ENCODE measurements at regions not wholly inside any gene's neighbourhood (a gene's known extent, or its start where the extent isn't known, plus 50 kb on each side); places are given as distances from the start of the nearest gene placed in this dataset.

- Mint-ChIP-seq H3K9me3 (no peaks in the 10 kb centered on the region), H3K4me1 (peaks cover 21% of the 10 kb centered on the region), H3K27ac (no peak overlapping the region), H3K4me3 (no peak overlapping the region), H3K27me3 (ENCODE audit: insufficient read depth, low read depth, poor library complexity) (no peaks in the 10 kb centered on the region), H3K36me3 (ENCODE audit: low read depth) (no peaks in the 10 kb centered on the region)
- Histone ChIP-seq H3K4me3 (no peak overlapping the region), H3K4me1 (ENCODE audit: insufficient read depth) (peaks cover 14% of the 10 kb centered on the region), H3K27me3 (ENCODE audit: insufficient read depth) (no peaks in the 10 kb centered on the region), H3K36me3 (ENCODE audit: insufficient read depth) (no peaks in the 10 kb centered on the region), H3F3A (replicated peaks; ENCODE audit: low read depth) (no peaks in the 10 kb centered on the region), H4K20me1 (replicated peaks; ENCODE audit: insufficient read depth) (no peaks in the 10 kb centered on the region), H3K4me2 (no peak overlapping the region), H3K9me2 (ENCODE audit: insufficient read depth) (no peaks in the 10 kb centered on the region), H2AFZ (no peak overlapping the region), H3K79me2 (replicated peaks; ENCODE audit: insufficient read depth) (no peaks in the 10 kb centered on the region), H3K27ac (ENCODE audit: low read depth) (no peak overlapping the region)
- TF ChIP-seq, protein P1, sequence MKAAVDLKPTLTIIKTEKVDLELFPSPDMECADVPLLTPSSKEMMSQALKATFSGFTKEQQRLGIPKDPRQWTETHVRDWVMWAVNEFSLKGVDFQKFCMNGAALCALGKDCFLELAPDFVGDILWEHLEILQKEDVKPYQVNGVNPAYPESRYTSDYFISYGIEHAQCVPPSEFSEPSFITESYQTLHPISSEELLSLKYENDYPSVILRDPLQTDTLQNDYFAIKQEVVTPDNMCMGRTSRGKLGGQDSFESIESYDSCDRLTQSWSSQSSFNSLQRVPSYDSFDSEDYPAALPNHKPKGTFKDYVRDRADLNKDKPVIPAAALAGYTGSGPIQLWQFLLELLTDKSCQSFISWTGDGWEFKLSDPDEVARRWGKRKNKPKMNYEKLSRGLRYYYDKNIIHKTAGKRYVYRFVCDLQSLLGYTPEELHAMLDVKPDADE (IDR thresholded peaks at IDR 0.05): no peak
- TF ChIP-seq ZNF114 (CRISPR knock-in tag; IDR thresholded peaks at IDR 0.05) (no peak), POLR2AphosphoS5 (IDR thresholded peaks at IDR 0.05; ENCODE audit: low read depth) (no peak), JUNB (IDR thresholded peaks at IDR 0.05; ENCODE audit: unreplicated experiment) (no peak), EZH2 (IDR thresholded peaks at IDR 0.05; ENCODE audit: low read depth, unreplicated experiment) (no peak), ZNF331 (CRISPR knock-in tag; IDR thresholded peaks at IDR 0.05; ENCODE audit: low read depth) (no peak), STAT1 (IDR thresholded peaks at IDR 0.05; ENCODE audit: unreplicated experiment) (no peak), NANOG (IDR thresholded peaks at IDR 0.05; ENCODE audit: borderline replicate concordance) (no peak), EZH2phosphoT487 (IDR thresholded peaks at IDR 0.05; ENCODE audit: unreplicated experiment) (no peak), CREB1 (CRISPR knock-in tag; IDR thresholded peaks at IDR 0.05; ENCODE audit: low read depth) (no peak)
- TF ChIP-seq, protein P2, sequence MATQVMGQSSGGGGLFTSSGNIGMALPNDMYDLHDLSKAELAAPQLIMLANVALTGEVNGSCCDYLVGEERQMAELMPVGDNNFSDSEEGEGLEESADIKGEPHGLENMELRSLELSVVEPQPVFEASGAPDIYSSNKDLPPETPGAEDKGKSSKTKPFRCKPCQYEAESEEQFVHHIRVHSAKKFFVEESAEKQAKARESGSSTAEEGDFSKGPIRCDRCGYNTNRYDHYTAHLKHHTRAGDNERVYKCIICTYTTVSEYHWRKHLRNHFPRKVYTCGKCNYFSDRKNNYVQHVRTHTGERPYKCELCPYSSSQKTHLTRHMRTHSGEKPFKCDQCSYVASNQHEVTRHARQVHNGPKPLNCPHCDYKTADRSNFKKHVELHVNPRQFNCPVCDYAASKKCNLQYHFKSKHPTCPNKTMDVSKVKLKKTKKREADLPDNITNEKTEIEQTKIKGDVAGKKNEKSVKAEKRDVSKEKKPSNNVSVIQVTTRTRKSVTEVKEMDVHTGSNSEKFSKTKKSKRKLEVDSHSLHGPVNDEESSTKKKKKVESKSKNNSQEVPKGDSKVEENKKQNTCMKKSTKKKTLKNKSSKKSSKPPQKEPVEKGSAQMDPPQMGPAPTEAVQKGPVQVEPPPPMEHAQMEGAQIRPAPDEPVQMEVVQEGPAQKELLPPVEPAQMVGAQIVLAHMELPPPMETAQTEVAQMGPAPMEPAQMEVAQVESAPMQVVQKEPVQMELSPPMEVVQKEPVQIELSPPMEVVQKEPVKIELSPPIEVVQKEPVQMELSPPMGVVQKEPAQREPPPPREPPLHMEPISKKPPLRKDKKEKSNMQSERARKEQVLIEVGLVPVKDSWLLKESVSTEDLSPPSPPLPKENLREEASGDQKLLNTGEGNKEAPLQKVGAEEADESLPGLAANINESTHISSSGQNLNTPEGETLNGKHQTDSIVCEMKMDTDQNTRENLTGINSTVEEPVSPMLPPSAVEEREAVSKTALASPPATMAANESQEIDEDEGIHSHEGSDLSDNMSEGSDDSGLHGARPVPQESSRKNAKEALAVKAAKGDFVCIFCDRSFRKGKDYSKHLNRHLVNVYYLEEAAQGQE (IDR thresholded peaks at IDR 0.05; ENCODE audit: unreplicated experiment): no peak
- TF ChIP-seq, protein P3, sequence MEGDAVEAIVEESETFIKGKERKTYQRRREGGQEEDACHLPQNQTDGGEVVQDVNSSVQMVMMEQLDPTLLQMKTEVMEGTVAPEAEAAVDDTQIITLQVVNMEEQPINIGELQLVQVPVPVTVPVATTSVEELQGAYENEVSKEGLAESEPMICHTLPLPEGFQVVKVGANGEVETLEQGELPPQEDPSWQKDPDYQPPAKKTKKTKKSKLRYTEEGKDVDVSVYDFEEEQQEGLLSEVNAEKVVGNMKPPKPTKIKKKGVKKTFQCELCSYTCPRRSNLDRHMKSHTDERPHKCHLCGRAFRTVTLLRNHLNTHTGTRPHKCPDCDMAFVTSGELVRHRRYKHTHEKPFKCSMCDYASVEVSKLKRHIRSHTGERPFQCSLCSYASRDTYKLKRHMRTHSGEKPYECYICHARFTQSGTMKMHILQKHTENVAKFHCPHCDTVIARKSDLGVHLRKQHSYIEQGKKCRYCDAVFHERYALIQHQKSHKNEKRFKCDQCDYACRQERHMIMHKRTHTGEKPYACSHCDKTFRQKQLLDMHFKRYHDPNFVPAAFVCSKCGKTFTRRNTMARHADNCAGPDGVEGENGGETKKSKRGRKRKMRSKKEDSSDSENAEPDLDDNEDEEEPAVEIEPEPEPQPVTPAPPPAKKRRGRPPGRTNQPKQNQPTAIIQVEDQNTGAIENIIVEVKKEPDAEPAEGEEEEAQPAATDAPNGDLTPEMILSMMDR (conservative IDR thresholded peaks at IDR 0.05; ENCODE audit: low read depth in 2 of 2): no peak
- TF ChIP-seq, protein P4, sequence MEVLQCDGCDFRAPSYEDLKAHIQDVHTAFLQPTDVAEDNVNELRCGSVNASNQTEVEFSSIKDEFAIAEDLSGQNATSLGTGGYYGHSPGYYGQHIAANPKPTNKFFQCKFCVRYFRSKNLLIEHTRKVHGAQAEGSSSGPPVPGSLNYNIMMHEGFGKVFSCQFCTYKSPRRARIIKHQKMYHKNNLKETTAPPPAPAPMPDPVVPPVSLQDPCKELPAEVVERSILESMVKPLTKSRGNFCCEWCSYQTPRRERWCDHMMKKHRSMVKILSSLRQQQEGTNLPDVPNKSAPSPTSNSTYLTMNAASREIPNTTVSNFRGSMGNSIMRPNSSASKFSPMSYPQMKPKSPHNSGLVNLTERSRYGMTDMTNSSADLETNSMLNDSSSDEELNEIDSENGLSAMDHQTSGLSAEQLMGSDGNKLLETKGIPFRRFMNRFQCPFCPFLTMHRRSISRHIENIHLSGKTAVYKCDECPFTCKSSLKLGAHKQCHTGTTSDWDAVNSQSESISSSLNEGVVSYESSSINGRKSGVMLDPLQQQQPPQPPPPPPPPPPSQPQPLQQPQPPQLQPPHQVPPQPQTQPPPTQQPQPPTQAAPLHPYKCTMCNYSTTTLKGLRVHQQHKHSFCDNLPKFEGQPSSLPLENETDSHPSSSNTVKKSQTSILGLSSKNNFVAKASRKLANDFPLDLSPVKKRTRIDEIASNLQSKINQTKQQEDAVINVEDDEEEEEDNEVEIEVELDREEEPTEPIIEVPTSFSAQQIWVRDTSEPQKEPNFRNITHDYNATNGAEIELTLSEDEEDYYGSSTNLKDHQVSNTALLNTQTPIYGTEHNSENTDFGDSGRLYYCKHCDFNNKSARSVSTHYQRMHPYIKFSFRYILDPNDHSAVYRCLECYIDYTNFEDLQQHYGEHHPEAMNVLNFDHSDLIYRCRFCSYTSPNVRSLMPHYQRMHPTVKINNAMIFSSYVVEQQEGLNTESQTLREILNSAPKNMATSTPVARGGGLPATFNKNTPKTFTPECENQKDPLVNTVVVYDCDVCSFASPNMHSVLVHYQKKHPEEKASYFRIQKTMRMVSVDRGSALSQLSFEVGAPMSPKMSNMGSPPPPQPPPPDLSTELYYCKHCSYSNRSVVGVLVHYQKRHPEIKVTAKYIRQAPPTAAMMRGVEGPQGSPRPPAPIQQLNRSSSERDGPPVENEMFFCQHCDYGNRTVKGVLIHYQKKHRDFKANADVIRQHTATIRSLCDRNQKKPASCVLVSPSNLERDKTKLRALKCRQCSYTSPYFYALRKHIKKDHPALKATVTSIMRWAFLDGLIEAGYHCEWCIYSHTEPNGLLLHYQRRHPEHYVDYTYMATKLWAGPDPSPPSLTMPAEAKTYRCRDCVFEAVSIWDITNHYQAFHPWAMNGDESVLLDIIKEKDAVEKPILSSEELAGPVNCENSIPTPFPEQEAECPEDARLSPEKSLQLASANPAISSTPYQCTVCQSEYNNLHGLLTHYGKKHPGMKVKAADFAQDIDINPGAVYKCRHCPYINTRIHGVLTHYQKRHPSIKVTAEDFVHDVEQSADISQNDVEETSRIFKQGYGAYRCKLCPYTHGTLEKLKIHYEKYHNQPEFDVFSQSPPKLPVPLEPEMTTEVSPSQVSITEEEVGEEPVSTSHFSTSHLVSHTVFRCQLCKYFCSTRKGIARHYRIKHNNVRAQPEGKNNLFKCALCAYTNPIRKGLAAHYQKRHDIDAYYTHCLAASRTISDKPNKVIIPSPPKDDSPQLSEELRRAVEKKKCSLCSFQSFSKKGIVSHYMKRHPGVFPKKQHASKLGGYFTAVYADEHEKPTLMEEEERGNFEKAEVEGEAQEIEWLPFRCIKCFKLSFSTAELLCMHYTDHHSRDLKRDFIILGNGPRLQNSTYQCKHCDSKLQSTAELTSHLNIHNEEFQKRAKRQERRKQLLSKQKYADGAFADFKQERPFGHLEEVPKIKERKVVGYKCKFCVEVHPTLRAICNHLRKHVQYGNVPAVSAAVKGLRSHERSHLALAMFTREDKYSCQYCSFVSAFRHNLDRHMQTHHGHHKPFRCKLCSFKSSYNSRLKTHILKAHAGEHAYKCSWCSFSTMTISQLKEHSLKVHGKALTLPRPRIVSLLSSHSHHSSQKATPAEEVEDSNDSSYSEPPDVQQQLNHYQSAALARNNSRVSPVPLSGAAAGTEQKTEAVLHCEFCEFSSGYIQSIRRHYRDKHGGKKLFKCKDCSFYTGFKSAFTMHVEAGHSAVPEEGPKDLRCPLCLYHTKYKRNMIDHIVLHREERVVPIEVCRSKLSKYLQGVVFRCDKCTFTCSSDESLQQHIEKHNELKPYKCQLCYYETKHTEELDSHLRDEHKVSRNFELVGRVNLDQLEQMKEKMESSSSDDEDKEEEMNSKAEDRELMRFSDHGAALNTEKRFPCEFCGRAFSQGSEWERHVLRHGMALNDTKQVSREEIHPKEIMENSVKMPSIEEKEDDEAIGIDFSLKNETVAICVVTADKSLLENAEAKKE (CRISPR knock-in tag; IDR thresholded peaks at IDR 0.05): no peak
- ATAC-seq (no peak), DNase-seq (ENCODE audit: low spot score) (no peak)
Measured at GRCh38 chr14:84433961-84434360, 1096.0 kb upstream of the FLRT2 start.

All from GM23338 (cell line).